Superior temporal gyrus (tissue), 1 donor: ENCODE measurements at regions not wholly inside any gene's neighbourhood (a gene's known extent, or its start where the extent isn't known, plus 50 kb on each side); places are given as distances from the start of the nearest gene placed in this dataset.
"Not testable (repeated sequence)": the region's sequence is repeated elsewhere in the genome, so short reads cannot be mapped to it uniquely, and the experiment has no call there.

Experiments used
- DNase-seq: peaks from one replicate; pipeline ENCODE4 v3.0.0-alpha.2; 2016; ENCODE audit errors: extremely low spot score

DNA sequence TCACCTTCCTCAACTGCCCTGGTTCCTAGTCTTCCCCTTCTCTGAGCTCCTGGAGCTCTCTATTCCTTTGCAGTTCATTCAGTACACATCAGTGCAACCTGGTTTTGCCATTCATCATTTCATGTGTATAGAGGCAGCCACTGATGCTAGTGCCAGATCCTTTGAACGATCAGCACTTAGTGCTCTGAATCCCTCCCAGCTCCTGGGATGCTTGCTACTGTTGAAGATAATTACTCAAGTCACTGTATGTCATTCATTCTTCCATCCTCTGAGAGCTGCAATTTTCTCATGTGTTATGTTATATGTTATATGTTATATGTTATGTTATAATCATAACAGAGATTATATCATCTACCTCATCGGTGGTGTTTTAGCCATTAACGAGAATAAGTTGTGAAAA lies 98.5 kb upstream of the UXS1 start:
- DNase-seq, result no peak

DNA sequence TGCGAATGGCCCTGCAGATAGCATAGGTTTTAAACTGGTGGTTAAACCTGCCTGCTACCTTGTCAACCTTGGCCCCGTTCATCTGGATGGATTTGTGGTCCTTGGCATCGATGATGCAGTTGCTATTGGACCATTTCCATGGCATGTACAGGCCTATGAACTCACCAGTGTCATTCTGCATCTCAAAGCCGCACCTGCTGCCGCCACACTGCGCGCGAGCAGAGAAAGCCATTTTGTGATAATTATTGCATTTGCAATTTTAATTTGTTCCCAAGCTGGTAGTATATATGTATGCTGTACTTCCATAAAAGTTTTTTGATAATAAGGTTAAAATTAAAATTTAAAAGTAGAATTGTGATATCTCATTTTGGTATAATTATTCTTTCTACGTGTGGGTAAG lies 94.8 kb upstream of the UXS1 start:
- DNase-seq, result no peak

DNA sequence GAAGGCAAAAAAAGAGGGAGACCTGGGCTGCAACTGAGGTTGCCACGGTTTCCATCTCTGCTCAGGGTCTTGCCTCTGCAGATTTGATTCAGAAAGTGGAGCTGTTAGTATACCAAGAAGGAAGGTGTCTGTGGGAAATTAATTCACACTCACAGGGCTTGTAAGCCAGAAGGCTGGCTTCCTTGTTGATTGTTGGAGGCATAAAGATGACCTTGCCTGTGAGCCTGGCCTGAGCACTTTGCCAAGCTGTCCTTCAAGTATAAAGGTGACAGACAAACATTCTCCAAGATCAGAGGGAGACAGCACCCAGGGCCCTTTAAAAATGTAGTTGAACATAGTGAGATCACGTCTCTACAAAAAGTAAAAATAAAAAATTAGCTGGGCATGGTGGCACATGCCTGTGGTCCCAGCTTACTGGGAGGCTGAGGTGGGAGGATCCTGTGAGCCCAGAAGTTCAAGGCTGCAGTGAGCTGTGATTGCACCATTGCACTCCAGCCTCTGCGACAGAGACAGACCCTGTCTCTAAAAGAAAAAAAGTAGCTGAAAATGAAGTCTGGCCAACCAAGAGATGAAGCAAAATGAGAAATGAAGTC lies 91.2 kb upstream of the UXS1 start:
- no peak for DNase-seq

DNA sequence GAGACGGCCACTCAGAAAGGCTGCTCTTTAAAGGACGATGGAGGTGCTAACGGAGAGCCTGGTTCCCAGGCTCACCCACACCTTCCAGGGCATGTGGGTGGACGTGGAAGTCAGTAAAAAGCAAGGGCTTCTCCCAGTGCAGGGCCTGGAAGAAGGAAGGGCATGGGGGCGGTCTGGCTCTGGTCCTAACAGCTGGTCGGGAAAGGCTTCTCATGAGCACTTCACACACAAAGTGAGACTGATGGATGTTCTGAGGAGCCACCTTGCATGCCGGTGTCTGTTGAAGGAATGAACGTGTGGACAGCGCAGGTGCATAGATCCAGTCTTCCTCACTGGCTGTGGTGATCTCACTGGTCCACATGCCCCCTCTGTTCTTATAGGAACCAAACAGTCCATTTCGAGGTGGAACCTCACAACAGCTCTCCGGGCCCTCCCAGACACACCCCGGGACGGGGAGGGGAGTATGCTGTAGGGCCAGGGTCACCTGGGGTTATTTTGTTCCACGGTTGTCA lies 90.6 kb upstream of the UXS1 start:
- no peak for DNase-seq

DNA sequence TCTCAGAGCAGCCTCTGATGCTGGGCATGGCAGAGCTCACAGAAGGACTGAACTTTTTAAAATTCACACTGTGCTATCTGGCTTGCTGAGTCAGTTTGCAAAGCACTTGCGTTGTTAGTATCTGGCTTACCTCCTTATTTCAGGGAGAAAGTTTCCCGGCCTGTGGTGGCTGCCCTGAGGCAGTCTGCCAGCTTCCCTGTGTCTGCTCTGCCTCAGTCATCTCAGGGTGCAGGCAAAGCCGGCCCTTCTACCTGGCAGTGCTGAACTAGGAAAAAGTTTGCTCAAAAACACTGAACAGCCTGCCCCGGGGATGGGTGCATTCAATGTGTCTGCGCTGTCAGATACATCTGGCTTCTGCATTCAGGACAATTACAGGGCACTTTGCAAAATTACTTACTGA lies 90.2 kb upstream of the UXS1 start:
- DNase-seq, result no peak

DNA sequence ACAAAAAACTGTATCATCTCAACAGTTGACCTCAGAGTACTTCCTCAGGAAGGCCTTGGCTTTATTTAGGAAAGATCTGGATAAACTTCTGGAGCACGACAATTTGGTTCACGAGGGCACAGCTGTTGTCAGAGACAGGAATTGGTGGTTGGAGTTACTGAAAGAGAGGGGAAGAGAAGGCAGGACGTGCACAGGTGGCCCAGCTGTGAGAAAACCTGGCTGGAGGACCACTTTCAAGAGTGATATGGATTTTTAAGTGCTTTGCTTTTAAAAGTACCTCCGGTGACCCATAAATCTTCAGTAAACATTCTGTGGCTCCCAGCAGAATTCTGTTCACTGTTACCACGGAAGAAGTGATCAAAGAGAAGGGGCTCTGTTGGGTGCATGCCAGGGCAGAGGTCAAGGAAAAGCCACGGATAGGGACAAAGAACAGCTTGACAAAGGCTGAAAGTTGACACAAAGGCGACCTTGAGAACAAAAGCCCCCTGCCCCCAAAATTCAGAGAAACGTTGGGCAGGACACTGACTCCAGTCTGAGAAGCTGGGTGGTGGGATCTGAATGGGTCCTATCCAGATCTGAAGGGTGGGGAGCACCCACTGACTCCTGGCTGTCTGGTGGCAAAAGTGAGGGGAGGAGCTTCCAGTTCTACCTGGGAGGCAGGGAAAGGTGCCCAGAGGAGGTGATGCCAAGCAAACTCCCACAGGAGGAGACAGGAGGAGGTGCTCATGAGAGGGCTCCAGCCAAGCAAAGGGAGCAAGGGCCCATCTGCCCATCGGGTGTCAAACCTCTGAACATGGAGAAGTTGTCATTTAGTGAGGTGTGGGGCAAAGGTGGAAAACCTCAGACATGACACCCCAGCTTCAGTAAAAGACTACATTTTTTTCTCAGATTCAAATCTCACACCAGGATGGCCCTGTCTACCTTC lies 89.4 kb upstream of the UXS1 start:
- DNase-seq, result not testable (repeated sequence)

DNA sequence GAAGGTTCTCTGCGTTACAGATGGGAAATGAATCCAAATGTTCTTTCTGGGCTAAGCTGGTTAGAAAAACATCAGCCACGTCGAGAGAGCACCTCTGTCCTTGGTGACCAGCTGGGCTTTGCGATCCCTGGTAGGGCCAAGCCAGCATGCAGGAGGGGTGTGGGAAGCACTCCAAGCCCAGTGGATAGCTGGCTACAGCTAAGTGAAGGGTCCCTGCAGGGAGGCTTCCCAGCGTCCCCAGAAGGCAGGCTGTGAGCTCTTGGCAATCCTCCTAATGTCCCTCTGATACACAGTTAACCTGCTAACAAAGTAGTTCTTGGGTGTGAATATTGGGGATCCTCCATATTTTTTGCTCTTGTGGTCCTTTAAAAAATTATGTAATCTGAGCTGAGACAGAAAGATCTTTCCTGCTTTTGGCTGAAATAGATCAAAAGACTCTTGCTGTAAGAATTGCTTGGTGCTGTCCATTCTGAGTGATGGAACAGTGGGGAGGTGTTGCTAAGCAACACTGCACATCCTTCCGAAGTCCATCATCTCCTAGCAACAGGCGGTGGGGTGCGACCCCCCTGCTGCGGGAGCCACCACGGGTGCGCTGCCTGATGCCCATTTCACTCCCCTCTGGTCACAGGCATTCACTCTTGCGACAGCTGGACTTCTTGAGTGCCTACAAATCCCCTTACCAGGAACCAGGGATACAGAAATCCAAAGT lies 88.5 kb upstream of the UXS1 start:
- DNase-seq, result no peak

DNA sequence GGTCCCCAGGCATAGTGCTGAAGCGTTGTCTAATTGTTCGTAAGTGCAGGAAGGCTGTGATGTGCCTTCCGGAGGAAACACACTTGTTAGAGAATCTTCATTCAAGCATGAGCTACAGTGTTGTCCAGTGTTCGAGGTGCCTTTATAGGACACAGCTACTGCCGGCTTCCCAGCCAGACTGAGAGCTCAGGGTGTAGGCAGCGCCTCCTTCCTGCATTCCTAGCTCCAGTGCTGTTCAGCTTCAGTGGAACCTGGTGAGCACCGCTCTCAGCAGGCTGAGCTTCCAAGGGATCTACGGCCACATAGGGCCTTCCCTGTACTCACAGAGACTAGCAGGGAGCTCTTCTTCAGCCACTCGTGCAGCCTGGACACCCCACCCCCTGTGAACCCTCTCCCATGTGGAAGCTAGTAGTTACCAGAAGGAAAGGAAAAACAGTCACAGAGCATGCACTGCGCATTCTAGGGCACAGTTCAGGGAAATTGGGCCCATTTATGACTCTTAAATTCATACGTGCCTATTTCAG lies 87.9 kb upstream of the UXS1 start:
- DNase-seq, result not testable (repeated sequence)

DNA sequence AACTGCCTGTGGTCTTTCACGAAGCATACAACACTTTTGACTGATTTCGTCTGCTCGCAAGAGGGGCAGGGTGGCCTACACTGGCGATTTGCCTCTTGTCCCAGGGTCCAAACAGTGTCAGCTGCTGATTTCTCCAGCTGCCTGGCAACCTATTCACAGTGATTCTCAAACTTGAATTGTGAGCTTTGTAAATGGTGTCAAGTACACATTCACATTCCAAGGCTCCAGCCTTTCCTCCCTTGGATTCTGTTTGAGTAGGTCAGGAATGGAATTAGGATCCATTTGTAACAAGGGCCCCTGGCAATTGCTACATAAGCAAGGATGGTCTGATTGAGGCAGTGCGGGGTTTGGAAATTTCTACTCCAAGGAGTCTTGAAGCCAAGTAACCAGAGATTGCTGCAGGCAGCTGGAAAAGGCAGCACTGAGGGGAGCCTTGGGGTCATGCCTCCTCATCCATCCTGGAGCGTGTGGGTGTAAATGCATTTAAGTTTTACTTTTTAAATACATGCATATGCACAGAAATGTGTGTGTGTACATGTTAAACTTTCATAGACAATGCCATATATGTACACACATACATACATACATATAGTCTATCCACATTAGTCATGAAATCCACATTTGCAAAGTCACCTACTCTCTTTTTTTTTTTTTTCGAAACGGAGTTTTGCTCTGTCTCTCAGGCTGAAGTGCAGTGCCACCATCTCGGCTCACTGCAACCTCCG lies 86.8 kb upstream of the UXS1 start:
- DNase-seq, result peak; percentile 29

DNA sequence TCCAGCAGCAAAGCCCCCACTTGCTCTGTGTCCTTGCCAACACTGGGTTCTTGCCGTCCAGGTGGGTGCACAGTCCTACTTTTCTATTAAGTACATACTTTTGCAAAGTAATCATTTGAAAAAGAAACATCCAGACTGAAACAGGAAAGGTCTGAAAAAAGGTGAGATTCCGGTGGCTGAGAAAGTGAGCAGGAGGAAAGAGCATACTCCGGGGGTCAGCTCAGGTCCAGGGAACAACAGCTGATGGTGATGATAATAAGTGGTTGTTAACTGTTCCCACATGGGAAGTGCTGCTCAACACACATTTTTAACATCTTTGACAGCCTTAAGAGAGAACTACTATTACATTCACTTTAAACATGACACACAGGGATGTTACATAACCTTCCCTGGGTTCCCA lies 86.1 kb upstream of the UXS1 start:
- DNase-seq, result no peak

DNA sequence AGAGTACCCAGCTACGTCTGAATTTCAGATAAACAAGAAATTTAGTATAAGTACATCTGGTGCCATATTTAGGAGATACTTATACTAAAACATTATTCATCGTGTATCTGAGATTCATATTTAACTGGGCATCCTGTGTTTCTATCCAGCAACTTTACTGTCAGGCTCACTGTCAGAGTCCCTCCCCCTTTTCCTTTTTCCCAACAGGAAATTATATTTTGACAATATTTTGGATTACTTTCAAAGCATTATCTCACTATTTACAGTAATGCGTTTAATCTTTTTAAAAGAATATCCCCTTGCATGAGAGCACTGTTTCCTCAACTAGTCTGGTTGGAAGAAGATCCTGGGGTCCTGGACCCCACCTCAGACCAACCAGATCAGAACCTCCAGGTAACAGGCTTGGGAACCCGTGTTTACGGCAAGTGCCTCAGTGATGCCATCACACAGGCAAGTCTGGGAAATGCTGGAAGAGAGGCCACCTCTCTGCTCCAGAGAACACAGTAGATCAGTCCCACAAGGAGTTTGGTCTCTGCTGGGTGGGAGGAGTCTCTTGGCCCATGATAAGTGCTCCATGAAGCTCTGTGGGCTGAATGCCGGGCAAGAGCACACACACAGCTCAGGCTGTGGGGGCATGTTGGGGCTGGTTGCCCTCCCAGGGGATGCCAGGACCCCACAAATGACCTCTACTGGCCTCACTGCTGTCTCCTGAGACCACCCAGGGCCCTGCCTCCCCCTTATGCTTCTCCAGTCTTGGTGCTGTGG lies 84.2 kb upstream of the UXS1 start:
- DNase-seq, result no peak

DNA sequence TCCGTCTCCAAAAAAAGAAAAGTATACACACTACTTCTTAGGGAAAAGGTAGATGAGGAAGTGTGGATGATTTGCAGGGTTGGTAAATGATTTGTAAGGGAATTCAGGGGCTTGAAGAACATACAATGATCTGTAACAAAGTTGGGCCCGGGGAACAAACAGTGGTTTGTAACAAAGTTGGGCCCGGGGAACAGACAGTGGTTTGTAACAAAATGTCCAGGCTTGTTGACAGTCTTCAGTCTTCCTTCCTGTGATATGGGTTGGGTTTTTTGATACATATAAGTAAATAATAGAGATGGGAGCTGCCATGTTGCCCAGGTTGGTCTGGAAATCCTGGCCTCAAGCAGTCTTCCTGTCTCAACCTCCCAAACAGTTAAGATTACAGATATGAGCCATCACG lies 83.3 kb upstream of the UXS1 start:
- no peak for DNase-seq

DNA sequence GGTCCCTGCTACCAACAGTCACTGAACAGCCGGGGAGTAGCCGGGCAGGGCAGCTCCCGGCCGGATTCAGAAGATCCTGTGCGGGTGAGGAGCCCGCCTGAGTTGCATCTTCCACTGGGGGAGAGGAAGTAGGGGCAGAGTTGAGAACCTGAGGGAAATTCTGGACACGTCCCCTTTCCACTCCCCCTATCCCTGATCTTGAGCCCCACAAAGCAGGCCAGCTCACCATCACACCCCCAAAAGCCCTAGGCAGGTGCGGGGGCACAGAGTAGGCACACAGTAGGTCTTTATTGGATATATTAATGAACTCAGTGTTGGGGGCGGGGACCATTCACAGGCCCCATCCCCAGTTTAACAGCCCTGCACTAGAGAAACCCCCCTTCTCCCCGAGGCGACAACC lies 81.9 kb upstream of the UXS1 start:
- DNase-seq, result no peak

DNA sequence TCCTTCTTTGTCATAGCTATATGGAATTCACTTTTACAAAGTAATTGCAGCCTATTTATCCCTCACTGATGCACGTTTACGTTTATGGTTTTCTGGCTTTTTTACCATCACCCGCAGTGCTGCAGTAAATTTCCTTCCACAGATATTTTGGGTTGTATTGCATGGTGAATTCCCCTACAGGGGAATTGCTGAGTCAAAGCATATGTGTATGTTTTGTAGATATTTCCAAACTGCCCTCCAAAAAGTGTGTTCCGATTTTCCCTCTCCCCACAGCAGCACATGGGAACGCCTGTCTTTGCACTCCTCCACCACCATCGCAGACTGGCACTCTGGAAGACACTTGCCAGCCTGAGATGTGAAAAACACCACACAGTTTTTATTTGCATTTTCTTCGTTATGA lies 80.6 kb upstream of the UXS1 start:
- no peak for DNase-seq

DNA sequence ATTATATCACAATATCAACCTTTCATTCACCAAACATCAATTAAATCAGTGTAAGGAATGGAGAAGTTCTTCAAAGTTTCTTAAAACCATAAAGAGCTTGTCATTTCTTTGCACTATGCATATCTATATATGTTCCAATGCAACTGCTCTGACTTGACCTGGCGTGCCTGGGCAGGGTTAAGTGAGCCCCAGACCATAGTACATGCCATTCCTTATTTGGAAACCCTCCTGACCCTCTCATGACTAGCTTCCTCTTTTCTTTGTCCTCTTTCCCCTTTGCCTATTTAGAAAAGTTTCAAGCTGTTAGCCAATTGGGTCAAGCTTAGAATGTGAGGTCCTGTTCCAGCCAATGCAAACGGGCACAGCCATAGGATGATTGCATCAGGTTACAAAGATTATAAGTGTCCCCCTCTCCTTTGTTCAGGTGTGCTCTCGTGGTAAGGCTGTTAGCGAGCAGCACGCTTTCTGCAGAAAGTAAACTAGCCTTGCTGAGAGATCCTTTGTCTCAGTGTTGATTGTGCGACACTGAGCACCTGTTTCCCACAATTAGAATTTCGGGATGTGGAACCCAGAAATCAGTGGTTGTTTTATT lies 78.2 kb upstream of the UXS1 start:
- DNase-seq, result no peak

DNA sequence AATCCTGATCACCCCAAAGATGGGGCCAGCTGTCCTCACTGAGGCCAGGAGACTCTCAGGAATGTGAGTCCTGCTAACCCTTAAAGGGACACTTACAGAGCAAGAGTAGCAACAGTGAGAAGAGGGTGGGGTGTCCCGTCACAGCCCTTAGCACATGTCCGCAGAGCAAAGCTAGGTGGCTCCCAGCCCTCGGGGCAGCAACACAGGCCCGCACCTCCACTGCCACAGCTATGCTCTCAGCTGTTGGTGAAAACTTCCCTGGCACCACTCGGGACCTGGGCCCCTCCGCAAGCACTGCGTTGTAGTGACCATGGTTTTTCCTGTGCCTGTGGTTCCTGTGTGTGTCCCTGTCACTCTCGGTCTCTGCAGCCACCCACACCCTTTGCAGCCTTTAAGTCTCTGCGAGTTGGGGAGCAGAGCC lies 76.4 kb upstream of the UXS1 start:
- no peak for DNase-seq

DNA sequence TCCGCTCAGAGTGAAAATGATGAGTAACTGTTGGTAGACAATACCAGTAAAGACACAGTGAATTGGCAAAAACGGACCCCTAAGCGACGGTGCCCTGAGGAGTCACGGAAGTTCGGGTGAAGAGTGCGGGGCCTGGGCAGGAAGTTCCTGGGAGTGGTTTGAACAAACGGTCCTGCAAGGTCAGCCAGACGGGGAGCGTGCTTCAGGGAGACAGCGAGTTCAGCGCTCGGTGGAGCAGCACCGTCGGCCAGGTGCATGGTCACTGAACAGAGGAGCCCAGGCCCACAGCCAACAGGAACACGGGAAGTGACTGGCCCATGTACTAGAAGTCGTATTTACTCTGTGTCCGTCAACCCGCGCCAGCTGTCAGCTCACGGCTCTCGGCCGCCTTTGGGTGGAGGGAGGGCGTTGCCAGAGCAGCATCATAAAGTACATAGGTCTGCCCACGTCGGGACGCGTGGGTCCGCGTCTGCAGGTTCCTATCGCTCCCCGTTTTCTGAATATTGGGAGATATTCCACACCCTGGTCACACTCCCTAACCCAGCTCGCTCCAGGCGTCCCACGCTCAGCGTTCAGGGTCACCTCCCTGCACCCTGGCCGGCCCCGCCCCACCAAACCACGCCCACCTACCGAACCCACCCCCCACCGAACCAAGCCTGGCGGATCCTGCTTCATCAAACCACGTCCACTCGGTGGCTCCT lies 75.6 kb upstream of the UXS1 start:
- no peak for DNase-seq

DNA sequence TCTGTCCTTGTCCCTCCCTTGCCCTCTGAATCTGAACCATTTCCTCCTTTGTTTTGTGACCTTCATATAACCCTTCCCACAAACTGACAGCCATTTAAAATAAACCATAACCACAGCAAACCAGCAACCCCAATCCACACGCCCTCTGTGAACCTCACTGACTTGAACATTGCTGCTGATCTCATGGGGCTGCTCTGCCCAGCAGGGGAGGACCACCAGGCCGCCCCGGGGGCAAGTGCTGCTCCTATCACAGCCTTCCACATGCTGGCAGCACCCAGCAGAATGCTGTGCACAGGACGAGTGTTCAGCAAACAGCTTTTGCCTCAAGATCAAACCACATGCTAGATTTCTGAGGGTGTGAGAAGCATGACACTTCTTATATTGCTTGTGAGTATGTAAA lies 73.9 kb upstream of the UXS1 start:
- no peak for DNase-seq

DNA sequence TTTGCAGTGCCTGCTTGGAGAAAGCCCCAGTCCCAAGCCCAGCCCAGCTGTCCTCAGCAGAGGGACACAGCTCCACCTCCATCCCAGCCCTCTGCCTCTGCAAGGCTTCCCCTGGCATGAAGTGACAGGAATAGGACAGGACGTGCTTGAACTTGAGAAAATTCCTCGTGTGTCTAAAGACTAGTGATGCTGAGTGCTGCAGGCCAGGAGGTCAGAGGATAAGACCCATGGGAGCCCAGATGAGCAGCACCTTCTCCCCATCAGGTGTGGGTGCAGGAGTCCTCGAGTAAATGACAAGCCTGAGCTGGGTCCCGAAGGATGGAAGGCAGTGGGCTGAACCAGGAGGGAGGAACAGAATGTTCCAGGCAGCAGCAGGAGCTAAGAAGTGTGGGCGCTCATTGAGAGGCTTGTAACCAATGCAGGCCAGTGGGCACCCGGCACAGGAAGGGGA lies 67.8 kb upstream of the UXS1 start:
- no peak for DNase-seq

DNA sequence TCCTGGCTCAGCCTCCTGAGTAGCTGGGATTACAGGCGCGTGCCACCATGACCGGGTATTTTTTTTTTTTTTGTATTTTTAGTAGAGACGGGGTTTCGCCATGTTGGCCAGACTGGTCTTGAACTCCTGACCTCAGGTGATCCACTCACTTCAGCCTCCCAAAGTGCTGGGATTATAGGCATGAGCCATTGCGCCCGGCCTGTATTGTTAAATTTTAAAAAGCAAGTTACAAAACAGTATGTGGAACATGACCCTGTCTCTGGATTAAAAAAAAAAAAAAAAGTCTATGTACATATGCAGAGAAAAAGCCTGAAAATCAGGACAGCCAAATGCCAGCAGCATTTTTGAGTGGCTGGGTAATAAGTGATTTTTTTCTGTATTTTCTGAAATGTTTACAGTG lies 64.8 kb upstream of the UXS1 start:
- not testable (repeated sequence) for DNase-seq
